Smooth muscle cell (in vitro differentiated cells): ENCODE measurements at regions not wholly inside any gene's neighbourhood (a gene's known extent, or its start where the extent isn't known, plus 50 kb on each side); places are given as distances from the start of the nearest gene placed in this dataset.

Experiments
- DNase-seq: peaks from one replicate; lab custom pipeline; 2025; ENCODE audit not compliant: unreplicated experiment; lab: John Stamatoyannopoulos, UW
- H2AFZ ChIP-seq: fragments of 200-600 bp; sonication (generic); 2 replicates; pipeline ENCODE4 v1.6.0; 2016; ENCODE audit warnings: antibody characterized with exemption, low read depth, mild to moderate bottlenecking
- H3F3A ChIP-seq: fragments of 200-600 bp; sonication (generic); 2 replicates; pipeline ENCODE4 v1.6.0; 2017; ENCODE audit warnings: antibody characterized with exemption, low read depth
- H3K27ac ChIP-seq: fragments of 200-600 bp; sonication (generic); 2 replicates; pipeline ENCODE4 v1.5.1; 2016; ENCODE audit warnings: low read depth, mild to moderate bottlenecking
- H3K27me3 ChIP-seq: fragments of 200-600 bp; sonication (generic); 2 replicates; pipeline ENCODE4 v1.6.1; 2016; ENCODE audit warnings: low read depth, mild to moderate bottlenecking
- H3K36me3 ChIP-seq: fragments of 200-600 bp; sonication (generic); 2 replicates; pipeline ENCODE4 v1.5.1; 2016; ENCODE audit warnings: low read depth
- H3K4me1 ChIP-seq: fragments of 200-600 bp; sonication (generic); 2 replicates; pipeline ENCODE4 v1.5.1; 2016; ENCODE audit warnings: low read depth
- H3K4me2 ChIP-seq: fragments of 200-600 bp; sonication (generic); 2 replicates; pipeline ENCODE4 v1.6.0; 2016; ENCODE audit warnings: mild to moderate bottlenecking
- H3K4me3 ChIP-seq: fragments of 200-600 bp; sonication (generic); 2 replicates; pipeline ENCODE4 v1.5.1; 2016; ENCODE audit warnings: mild to moderate bottlenecking
- H3K79me2 ChIP-seq: fragments of 200-600 bp; sonication (generic); 2 replicates; pipeline ENCODE4 v1.6.0; 2016; ENCODE audit warnings: low read depth, mild to moderate bottlenecking
- H3K9ac ChIP-seq: fragments of 200-600 bp; sonication (generic); 2 replicates; pipeline ENCODE4 v1.6.0; 2016; ENCODE audit warnings: low read depth
- H3K9me3 ChIP-seq: fragments of 200-600 bp; sonication (generic); replicated peaks from 2 replicates; pipeline ENCODE4 v1.5.1; 2016; ENCODE audit warnings: low read depth
- H4K20me1 ChIP-seq: fragments of 200-600 bp; sonication (generic); 2 replicates; pipeline ENCODE4 v1.6.0; 2016; ENCODE audit warnings: low read depth
- WGBS: methylation state at CpG from one replicate; pipeline ENCODE4 v1.1.7; 2016; ENCODE audit warnings: low lambda C conversion rate; 5-methylcytosine and 5-hydroxymethylcytosine counted together
- TF ChIP-seq, protein P1 (sequence below): fragments of 200-600 bp; sonication (generic); IDR thresholded peaks from 2 replicates; pipeline ENCODE4 v1.5.1; 2017; ENCODE audit warnings: borderline replicate concordance, mild to moderate bottlenecking, antibody characterized with exemption; ENCODE audit not compliant: insufficient read depth, poor library complexity, severe bottlenecking

GRCh38 chr7:1344981-1345701 lies 112.5 kb downstream of the UNCX start:
- Histone ChIP-seq H3F3A (no peaks in the 10 kb centered on the region), H3K79me2 (no peaks in the 10 kb centered on the region), H3K36me3 (no peaks in the 10 kb centered on the region), H4K20me1 (no peaks in the 10 kb centered on the region), H3K4me2 (no peak overlapping the region), H3K27ac (no peak overlapping the region), H3K4me1 (no peaks in the 10 kb centered on the region), H3K9ac (no peak overlapping the region), H3K27me3 (peaks cover 1% of the 10 kb centered on the region), H3K4me3 (no peak overlapping the region), H2AFZ (no peak overlapping the region), H3K9me3 (no peaks in the 10 kb centered on the region)
- TF ChIP-seq, protein P1, sequence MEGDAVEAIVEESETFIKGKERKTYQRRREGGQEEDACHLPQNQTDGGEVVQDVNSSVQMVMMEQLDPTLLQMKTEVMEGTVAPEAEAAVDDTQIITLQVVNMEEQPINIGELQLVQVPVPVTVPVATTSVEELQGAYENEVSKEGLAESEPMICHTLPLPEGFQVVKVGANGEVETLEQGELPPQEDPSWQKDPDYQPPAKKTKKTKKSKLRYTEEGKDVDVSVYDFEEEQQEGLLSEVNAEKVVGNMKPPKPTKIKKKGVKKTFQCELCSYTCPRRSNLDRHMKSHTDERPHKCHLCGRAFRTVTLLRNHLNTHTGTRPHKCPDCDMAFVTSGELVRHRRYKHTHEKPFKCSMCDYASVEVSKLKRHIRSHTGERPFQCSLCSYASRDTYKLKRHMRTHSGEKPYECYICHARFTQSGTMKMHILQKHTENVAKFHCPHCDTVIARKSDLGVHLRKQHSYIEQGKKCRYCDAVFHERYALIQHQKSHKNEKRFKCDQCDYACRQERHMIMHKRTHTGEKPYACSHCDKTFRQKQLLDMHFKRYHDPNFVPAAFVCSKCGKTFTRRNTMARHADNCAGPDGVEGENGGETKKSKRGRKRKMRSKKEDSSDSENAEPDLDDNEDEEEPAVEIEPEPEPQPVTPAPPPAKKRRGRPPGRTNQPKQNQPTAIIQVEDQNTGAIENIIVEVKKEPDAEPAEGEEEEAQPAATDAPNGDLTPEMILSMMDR, result no peak
- DNase-seq, result no peak
- WGBS, result 88% methylated on average over 22 of the region's 25 CpGs

DNA sequence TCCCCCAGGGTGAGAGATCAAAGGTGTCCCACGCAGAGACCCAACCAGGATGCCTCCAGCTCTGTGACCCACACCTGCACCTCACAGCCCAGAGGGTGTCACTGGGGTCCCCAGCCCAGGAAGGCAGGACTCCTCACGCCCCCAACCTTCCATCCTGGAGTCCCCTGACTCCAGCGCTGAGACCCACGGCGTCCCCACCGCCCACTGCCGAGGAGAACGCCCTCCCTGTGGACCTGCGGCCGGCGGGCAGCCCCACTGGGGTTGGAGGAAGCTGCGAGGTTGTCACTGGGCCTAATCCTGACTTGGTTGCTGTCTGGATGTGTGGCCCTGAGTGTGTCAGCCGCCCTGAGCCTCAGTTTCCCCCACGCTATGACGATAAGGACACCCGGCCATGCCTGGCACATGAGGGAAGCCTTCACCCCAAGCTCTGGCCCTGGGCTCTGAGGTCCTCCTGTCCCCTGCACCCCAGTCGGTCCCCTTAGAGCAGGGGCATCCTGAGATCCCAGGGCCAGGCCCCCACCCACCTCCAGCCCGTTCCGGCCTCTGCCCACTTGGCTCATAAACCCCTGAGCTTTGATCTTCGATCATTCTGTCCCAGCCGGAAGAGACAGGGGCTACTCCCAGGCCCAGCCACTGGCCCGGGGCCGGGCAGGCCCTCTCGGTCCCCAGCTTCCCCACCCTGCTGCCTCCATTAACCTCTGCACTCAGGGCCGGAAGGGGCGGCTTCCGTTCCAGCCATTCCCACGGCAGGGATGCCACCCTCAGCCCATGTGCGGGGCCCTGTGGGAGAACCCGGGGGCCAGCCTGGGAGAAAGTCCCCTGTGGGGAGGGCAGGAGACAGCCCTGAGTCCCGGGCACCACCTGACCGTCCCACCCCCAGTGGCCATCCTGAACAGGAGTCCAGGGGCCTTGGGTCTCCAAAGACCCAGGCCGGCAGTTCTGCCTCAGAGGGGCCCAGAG lies 113.2 kb downstream of the MICALL2 start:
- Histone ChIP-seq H2AFZ (no peak overlapping the region), H3K79me2 (no peaks in the 10 kb centered on the region), H3K9me3 (no peaks in the 10 kb centered on the region), H3K4me1 (no peaks in the 10 kb centered on the region), H3K27me3 (no peaks in the 10 kb centered on the region), H4K20me1 (no peaks in the 10 kb centered on the region), H3K4me2 (no peak overlapping the region), H3K36me3 (no peaks in the 10 kb centered on the region), H3K27ac (no peak overlapping the region), H3F3A (no peaks in the 10 kb centered on the region), H3K9ac (no peak overlapping the region), H3K4me3 (no peak overlapping the region)
- DNase-seq, result no peak
- whole genome bisulfite sequencing, result 92% methylated on average over 30 of the region's 33 CpGs
- TF ChIP-seq, protein P1, result no peak

- no peaks in the 10 kb centered on the region for H3K4me1 ChIP-seq
- no peaks in the 10 kb centered on the region for H3F3A ChIP-seq
- H4K20me1 ChIP-seq, result no peaks in the 10 kb centered on the region
- H3K9me3 ChIP-seq, result no peaks in the 10 kb centered on the region
- TF ChIP-seq, protein P1, result no peak
- no peak overlapping the region for H3K27ac ChIP-seq
- no peaks in the 10 kb centered on the region for H3K79me2 ChIP-seq
- H3K9ac ChIP-seq, result no peak overlapping the region
- H2AFZ ChIP-seq, result no peak overlapping the region
- no peaks in the 10 kb centered on the region for H3K36me3 ChIP-seq
- no peaks in the 10 kb centered on the region for H3K27me3 ChIP-seq
- no peak overlapping the region for H3K4me2 ChIP-seq
- 86% methylated on average over 12 of the region's 12 CpGs for WGBS
- H3K4me3 ChIP-seq, result no peak overlapping the region
- DNase-seq, result no peak
Observed at GRCh38 chr7:1346851-1347250, 112.4 kb downstream of the MICALL2 start.
